Activated CD4-positive, CD25-positive, alpha-beta regulatory T cell (primary cell): ENCODE measurements at regions not wholly inside any gene's neighbourhood (a gene's known extent, or its start where the extent isn't known, plus 50 kb on each side); places are given as distances from the start of the nearest gene placed in this dataset.
A peak's percentile ranks its signal among the peaks of the same experiment; 100 is the strongest.
"Not testable (repeated sequence)": the region's sequence is repeated elsewhere in the genome, so short reads cannot be mapped to it uniquely, and the experiment has no call there.

Source experiments
- DNase-seq, 4 experiments: peaks; one replicate each; lab custom pipeline; 2025; lab: John Stamatoyannopoulos, UW

DNA sequence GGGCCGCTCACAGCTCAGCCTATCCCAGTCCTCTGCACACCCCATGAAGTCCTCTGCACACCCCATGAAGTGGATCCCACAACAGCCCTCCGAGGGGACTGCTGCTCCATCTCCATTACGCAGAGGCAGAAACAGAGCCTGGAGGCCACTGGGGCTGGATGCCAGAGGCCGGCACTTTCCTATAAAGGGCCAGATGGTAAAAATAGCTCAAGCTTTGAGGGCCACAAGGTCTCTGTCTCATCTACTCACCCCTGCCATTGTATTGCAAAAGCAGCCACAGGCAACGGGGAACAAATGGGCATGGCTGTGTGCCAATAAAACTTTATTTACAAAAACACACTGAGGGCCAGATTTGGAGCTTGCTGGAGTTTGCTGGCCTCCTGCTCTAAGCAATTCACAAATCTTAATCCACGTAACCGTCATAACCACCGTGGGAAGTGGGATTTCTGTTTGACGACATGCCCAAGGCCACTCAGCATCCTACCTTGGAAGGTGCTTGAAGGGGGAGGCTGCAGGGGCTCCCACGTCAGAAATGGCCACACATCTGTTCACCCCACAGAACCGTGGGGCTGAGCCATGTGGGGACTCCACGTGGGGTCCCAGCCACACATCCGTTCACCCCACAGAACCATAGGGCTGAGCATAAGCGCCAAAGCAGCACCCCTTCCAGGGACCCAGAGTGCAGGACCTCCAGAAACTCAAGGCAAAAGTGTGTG, 92.0 kb downstream of the NCOR2 start:
- no peak for DNase-seq

DNA sequence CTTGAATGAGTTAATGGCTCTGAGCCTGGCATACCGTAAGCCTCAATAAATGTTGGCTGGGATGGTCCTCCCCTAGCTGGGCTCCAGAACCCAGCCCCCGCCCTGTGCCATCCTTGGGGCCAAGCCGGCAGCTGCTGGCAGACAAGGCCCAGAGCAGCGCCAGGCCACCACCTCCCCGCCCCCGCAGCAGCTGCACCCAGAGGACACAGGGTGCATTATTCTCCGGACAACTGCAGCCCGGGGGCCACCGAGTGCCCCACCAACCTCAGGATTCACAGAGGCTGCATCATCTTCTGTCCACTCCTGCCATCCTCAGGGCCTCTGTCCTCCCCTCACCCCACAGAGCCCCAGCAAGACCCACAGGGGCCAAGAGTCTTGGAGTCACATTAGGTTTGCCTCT, 92.7 kb downstream of the NCOR2 start:
- DNase-seq: no peak

DNA sequence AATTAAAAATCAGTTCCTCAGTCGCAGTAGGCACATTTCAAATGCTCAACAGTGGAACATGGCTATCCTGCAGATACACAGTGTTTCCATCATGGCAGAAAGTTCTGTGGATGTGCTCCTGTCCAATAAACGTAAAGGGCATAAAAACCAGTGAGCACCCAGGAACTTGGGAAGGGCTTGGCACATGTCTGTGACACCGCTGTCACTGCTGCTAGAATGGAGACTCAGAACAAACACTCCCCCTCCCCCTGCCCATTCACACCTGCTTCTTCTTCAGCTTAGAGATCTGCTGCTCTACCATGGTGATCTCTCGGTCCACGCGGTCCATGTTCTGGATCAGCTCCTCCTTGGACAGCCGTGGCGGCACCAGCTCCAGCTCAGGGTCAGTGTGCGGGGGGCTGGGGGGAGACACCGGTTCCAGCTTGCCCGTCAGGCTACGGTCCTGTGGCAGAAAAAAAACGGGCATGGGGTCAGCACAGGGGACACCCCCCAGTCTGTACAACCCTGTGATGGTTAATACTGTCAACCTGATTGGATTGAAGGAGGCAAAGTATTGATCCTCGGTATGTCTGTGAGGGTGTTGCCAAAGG, 94.6 kb downstream of the NCOR2 start:
- no peak for DNase-seq

DNA sequence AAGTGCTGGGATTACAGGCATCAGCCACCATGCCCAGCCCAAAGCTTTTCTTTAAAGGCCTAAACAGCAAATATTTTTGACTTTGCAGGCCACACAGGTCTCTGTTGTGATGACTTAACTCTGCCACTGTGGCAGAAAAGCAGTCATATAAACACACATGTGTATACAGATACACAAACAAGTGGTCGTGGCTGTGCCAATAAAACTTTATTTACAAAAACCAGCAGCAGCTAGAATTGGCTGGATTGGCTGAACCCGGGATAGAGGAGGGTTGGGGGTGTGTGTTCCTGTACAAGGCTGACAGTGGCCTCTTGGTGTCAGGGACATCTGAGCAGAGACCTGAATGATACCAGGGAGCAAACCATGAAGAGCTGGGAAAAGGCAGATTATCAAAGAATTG, 95.6 kb downstream of the NCOR2 start:
- DNase-seq: no peak

DNA sequence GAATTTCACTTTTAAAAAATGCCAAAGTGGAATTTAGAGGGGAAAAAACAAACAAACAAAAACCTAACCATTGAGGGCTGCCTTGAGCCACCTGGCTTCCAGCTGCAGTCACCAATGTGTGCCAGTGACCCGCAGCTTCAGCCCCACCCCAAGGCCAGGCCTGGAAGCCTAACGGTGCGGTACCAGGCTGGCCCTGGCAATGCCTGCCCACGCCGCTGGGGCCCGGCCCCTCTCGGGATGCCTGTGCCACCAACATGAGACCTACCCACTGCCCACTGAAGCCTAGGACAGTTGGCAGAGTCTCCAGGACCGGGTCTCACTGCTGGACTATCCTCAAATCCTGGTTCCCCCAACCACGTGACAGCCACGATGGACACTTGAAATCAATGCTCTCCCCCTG, 96.6 kb downstream of the NCOR2 start:
- no peak for DNase-seq

DNA sequence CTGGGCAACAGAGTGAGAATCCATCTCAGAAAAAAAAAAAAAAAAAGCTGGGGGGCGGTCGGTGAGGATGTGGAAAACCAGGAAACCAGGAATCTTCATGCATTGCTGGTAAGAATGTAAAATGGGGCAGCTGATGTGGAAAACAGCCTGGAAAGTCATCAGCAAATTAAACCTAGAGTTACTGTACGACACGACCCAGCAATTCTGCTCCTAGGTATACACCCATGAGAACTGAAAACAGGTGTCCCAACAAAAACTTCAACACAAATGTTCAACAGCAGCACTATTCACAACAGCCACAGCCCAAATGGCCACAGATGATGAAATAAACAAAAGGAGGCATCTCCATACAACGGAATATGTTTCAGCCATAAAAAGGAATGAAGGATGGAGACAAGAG, 97.3 kb downstream of the NCOR2 start:
- no peak for DNase-seq

DNA sequence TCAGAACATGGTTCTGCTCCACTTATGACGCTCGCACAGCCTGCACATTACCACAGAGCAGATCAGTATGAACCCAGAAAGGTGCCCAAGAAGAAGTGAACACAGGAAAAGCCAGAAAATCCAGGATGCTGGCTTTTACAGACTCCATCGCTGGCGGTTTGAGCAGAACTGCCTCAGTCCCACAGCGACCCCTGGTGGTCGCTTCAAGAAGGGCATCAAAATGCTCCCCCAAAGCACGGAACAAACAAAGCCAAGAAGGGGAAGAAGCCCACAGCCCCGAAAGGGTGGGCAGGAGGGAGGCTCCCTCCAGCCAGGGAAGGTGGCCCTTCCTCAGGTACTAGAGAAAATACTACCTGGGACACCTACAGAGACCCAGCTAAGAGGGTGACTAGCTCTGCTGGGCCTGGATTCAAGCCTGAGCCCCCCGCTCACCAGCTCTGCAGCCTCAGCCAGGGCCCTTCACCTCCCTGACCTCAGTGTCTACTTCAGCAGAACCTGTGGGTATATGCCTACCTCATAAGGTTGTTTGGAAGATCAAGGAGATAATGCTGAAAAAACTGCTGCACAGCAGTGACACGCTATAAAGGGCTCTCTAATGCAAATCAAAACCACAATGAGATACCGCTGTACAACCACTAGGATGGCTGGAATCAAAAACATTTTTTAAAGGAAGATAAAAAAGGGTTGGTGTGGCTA, 98.1 kb downstream of the NCOR2 start:
- DNase-seq: no peak

DNA sequence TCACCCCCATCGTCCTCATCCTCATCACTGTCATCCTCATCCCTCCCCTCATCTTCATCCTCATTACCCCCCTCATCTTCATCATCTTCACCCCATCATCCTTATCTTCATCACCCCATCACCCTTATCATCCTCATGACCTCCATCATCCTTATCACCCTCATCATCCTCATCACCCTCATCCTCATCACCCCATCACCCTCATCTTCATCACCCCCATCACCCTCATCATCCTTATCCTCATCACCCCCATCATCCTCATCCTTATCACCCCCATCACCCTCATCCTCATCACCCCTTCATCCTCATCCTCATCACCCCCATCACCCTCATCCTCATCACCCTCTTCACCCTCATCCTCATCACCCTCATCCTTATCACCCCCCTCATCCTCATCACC, 99.9 kb downstream of the NCOR2 start:
- not testable (repeated sequence) for DNase-seq

DNA sequence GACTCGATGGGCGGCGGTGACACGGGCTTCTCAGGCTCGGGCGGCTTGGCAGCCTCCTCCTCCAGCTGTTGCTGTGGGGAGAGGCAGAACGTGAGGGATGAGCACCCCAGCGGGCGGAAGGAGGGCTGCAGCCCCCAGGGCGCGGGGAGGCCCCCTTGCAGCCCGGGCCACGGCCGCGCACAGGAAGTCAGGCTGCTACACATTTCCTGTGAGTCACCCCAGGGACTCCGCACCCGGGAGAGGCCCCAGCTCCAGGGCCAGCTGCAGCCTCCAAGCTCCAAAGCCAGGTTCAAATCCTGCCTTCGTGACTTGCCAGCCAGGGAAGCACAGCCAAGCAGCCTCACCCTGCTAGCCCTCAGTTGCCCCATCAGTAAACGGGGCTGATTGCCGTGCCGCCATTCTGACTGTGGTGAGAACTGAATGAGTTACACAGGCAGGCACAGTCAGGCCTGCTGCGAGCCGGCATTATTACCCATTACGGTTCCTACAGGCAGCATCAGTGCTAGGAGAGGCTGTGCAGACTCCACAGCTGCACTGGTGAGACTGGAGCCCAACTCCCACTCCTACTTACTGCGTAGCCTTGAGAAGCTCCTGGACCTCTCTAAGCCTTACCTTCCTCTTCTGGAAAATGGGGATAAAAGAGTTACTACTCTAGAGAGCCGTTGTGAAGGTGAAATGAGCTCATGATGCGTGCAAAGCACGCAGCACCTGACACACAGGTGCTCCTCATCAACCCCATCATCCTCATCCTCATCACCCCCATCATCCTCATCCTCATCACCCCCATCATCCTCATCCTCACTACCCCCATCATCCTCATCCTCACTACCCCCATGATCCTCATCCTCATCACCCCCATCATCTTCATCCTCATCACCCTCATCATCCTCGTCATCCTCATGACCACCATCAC, 100.9 kb downstream of the NCOR2 start:
- DNase-seq: peak; percentile 54 to 89 (median 76)

DNA sequence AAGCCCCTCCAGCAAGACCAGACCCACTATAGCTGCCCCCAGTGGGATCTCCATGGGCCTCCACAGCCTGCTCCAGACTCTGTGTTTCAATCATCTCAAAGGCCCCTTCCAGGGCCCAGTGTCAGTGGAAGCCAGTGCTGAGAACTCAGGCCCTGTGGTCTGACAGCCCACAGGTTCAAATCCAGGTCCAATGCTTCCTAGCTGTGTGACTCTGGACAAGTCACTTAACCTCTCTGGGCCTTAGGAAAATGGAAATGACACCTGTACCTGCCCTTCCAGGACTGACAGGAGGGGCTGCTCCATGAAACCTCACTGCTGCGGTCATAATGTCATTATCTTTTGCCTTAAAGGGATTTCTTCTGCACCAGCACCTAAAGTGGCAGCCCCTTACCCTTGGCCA, 101.9 kb downstream of the NCOR2 start:
- no peak for DNase-seq

DNA sequence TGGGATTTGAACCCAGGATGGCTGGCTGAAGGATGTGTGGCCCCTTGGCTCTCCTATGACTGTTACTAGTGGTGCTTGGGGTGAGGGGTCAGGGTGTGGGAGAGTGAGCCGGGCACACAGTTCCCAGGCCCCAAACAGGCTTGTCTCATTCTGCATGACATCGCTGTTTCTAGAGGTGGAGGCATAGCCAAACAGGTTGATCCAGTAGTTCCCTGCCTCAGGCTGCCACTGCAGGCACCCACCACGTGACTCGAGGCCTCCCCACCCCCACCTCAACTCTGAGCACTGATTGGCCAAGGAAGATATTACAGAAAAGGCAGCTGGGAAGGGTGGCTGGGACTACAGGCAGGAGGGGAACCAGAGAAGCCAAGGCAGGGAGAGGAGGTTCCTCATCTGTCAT, 102.6 kb downstream of the NCOR2 start:
- DNase-seq: no peak

DNA sequence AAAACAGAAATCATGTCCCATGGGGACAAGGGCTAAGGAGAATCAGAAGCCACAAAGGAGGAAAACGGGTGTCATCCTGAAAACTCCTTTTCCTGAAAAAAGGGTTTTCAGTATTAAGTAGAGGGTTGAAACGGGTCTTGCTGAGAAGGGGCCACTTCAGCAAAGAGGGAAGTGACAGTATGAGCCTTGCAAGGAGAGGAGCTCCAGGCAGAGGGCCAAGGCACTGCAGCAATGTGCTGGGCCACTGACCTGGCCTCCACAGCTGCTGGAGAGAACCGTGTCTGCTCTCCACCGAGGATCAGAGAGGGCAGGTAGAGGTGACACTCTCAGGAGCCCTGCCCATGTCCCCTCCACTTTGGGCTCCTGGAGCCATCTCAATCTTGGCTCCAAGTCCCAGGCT, 103.3 kb downstream of the NCOR2 start:
- DNase-seq: no peak

DNA sequence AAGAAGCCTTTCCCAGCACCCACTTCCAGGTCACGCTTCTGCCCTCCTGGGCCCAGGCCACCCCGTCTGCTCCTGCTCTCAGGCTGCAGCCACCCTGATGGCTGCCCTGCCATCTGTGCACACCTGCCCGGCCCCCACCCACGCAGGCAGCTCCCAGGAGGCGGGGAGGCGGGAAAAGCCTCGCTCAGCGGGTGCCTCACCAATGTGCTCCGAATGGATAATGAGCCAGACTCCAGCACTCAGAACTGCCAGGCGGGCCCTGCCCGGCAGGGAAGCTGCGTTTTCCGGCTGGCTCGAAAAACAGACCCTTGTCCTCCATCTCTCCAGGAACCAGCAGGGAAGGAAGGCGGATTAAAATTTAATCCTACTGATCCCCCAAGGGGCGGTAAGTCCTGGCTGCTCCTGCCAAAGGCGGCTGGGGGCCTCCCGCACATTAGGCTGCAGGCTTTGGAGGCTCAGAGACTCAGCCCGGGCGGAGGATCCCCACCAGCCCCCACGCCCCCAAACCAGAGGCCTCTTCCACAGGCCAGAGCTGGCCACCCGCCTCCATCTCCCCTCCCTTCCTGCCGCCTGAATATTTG, 104.0 kb downstream of the NCOR2 start:
- DNase-seq: no peak

DNA sequence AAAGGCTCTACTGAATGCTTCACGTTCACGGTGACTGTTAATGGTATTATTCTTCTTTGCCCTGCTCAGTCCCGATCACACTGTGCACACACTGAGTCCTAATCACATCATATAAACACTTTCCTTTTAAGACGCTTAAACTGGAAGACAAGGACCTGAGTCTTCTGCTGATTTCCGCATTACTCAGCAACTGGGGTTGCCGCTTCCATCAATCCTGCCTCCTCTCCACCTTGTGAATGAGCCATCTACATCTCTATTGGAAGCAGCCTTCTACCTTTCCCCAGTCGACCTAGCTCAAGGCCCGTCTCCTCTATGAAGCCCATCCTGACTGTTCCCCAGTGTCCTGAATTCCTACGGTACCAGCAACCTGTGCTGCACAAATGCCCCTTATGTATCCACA, 104.7 kb downstream of the NCOR2 start:
- DNase-seq: no peak

DNA sequence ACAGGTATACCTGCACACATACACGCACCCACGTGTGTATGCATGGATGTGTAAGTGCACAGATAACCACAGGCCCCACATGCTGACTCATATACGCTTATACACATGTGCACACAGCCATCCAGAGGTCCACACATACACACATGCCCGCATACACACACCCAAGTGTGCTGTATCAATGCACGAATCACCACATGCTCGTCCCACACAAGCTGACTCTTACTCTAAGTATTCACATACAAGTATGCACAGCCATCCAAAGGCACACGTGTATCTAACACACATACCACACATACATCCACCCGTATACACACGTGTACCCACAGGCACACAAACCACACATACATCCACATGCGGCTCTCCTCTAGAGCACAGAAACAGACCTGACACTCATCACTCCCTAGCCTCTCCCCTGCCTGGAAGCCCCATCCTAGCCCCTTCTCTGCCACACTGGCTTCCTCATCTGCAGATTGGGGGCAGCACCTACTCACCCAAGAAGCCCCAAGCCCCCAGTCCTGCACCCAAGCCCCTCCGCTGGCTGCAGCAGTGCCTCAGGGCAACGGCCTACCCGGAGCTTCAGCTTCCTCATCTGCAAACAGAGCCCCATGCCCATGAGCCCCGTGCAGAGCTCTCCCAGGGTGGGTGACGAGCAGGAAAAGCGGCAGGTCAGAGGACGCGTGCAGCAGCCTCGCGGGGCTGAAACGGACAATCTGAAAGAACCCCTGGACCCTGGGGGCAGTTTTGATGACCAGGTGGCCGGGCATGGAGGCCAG, 105.4 kb downstream of the NCOR2 start:
- no peak for DNase-seq

DNA sequence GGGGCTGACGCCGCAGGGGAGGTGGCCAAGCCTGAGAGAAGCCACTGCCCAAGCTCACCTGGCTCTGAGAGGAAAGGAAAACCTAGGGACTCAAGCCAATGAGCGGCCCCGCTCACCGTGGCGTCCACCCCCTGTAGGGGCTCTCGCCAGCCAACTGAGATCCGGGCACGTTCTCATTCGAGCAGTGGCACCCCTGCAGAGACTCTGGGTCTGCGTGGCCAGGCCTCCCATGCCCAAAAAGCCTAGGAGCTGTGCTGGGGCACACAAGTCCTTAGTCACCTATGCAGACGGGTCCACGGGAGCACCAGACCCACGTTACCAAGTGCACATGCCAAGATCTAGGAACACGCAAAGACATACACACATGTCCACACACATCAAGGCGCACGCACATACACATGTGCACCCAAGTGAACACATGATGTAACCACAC, 106.2 kb downstream of the NCOR2 start:
- no peak for DNase-seq

DNA sequence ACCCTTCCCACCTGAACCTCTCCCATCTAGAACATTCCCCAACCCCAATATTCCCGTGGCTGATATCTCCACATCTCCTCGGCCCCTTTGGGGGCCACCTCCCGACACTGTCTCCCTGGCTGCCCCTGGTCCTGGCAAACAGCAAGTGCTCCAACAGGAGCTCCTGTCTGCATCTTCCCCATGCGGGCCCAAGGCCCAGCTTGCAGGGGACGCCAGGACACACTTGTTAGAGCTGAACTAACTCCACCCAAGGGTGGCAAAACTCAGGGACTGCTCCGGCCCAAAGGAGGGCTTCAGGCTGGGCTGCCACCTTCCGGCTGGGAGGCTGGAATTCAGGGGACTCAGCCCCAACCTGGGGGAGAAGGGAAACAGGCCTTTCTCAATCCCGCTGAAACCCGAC, 106.6 kb downstream of the NCOR2 start:
- DNase-seq: no peak

DNA sequence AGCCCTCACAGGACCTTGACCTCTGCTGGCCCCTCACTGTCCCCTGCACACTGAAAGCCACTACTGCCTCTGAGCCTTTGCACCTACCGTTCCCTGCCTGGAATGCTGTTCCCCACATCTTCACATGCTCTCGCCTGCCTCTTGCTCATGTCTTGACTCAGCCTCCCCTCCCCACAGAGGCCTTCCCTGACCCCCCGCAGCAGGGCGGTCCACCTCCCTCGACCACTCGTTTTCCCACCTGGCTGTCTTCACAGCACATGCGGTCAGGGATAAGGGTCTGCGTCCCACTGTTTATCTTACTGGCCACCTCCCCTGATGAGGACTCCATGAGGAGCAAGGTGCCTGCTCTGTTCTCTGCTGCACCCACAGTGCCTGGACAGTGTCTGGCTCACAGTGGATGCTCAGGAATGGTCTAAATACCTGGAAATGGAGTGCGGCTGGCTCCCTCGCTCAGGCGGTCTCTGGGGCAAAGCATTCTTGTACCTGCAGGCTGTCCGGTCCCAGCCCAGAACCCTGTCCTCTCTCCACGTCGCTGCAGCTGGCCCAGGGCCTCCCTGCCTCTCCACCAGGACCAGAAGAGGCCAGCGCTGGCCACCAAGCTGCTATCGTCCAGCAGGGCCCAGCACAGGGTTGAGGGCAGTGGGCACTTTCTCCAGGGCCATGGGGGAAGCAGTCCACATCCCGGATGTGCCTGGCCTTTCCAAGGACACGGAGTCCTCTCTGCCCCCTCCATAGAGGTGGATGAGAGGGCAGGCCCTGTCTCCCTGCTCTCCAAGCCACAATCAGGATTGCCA, 107.4 kb downstream of the NCOR2 start:
- no peak for DNase-seq

DNA sequence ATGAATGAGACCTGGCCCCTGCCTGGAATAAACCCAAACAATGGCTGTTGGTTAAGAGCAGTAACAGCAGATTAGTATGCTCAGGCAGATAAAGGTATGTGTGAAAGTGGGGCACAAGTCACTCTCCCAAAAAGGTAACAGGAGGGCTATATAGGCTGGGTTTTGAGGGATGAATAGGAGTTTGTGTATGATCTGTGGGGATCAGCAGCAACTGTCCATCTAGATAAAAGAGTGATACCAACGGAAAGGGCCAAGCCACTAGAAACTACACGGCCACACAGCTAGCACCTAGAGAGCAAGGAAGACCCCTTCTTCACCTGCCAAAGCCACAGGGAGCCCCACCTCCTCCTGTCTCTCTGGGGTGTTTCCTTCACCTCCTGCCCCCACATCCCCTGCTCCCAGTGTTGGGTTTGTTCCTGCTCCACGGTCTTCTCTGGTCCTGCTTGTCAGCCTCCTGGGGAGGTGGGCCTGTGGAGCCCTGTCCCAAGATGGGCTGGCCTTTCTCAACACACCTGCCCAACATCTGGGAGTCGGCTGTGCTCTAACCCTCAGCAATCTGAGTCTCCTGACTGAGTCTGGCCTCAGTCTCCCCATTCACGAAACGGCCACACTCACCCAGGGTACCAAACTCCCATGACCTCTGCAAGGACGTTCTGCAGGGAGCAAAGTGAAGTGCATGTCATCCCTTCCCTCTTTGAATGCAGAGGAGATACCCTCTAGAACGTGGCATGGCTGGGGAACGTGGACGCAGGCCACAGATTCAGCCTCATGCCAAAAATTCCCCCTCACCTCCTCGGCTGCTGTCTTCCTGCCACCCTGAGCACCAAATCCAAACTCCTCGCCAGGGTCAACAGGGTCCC, 108.2 kb downstream of the NCOR2 start:
- DNase-seq: no peak
